GM19438 (cell line): ENCODE measurements at regions not wholly inside any gene's neighbourhood (a gene's known extent, or its start where the extent isn't known, plus 50 kb on each side); places are given as distances from the start of the nearest gene placed in this dataset.
"Not testable (repeated sequence)": the region's sequence is repeated elsewhere in the genome, so short reads cannot be mapped to it uniquely, and the experiment has no call there.

Experiments used
- ATAC-seq: cut with Tn5 transposase; IDR thresholded peaks from one replicate; pipeline ENCODE4 v1.9.1; 2021; ENCODE audit warnings: low read depth; ENCODE audit not compliant: unreplicated experiment

DNA sequence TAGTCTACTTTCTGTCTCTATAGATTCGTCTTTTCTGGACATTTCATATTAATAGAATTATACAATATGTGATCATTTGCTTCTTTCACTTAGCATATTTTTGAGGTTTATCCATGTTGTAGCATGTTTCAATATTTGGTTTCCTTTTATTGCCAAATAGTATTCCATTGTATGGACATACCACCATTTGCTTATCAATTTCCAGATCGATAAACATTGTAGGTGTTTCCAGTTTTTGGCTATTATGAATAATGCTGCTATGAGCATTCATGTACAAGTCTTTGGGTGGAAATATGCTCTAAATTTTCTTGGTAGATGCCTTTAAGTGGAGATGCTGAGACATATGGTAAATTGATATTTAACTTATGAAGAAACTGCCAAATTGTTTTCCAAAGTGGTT is 114.1 kb downstream of the RND3 start:
- ATAC-seq: no peak

DNA sequence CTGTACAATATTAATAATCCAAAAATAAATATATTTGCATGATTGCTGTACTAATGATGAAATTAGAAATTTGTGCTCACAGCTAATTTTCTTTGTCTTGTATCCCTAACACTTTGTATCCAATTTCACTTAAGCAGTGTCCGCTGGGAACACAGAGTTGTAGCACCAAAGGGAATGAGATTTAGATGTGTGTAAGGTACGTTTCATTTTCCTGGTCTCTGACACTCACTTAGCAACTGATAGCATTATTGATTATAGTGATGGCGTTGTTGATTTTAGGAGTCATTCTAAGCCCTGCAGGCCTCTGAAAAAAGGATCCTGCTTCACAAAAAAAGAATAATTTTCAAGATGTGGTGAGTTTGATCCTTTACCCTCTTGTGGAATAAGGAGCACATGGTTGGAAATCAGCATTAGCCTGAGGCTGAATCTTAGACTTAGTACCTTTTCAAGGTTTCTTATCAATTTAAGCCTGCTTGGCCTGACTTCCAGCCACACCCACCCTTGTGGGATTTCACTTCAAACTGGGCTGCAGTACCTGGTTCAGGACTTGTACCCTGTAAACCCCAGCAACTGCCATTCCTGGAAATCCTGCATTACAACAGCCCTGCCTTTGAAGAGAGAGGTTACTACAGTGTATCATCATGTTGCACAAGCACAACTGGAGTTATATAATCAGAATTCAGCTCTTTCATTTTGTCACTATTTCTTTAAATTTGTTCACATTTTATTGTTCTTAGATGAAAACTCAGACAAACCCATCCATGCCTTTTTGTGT is 116.2 kb downstream of the RND3 start:
- no peak for ATAC-seq

DNA sequence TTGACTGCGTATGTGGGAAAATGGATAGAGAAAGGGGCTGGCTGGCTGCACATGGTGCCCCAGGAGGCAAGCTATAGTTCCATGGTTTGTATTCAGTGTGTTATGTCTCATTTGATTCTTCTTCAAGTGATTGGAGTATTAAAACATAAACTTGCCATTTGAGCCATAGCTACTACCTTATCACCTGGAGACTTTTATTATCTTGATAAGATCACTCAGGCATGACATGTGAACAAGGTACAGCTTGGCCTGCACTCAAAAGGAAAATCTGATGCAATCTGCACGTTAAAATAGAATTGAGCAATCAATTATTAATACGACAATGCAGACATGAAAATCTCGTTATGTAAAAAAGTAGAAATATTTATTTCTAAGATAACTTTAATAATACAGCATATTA is 116.9 kb downstream of the RND3 start:
- no peak for ATAC-seq

DNA sequence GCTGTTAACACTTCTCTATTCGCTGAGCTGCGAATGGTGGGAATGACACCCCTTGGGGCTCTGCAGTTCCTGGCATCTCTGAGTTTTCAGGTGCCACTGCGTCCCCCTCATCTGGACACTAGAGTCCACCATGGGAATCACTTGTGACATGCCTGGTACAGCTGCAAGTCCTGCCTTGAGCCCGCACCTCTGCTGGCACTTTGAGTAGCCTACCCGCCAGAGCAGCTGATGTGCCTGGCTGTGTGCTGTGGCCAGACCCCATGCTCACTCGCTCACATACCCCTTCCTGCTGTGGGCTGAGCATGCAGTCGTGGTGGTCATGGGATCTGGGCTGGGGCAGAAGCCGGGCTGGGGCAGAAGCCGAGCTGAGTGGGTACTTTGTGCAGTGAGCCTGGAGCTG is 117.6 kb downstream of the RND3 start:
- ATAC-seq: no peak

DNA sequence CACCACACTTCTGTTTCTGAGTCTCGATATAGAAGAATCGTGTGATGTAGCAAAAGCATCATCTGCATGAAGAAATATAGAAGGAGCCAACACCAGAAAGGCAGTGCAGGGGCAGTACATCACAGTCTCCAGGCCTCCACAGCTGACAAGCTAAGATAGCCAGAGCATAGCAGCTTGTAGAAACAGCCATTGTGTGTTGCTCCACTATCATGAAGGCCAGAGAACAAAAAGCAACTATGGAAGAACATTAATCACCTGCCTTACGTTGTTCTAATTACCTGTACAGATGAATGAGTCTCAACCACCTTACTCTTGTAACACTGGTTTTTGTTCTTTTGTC is 129.0 kb downstream of the RND3 start:
- ATAC-seq: no peak

DNA sequence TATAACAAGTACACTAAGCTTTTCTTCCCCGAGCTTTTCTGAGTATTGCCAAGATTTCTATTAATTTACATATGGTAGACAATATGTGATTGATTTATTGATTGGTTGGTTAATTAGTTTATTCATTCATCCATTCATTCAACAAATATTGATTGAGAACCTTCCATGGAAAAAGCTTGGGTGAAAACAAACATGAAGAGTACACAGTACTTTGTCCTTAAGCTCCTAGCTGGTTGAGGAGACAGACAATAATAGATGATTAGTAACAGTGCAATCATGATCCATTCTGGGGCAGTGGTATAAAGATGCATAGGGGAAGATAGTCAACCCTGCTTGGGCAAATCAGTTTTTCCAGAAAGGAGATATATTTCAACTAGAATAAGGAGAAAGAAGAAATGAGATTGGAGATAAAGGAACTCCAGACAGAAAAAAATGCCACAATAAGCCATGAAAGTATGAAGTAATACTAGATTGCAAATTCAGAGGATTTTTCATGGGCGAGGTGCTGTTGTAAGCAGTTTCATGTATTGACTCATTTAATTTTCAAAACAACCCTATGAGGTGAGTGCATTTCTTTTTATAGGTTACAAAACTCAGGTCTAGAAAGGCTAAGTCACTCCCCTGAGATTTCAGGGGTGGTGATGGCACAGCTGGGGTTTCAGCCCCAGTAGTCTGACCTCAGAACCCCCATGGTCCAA is 129.5 kb downstream of the RND3 start:
- ATAC-seq: no peak

DNA sequence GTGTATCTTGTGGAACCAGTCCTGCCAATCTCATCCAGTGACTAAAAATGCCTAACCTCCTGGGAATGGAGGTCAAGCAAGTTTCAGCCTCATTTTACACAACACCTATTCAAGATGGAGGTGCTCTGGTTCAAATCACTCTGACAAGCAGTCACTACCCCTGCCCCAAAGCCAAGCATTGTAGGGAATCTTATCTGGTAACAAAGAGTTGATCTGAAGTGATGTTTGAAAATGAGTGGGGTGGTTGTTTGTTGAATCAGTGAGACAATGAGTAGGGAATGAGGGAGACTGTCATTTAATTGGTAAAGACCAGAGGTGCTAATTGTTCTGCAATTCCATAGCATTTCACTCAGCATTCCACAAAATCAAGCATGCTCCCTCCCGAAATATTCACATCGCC is 132.0 kb downstream of the RND3 start:
- ATAC-seq: no peak

DNA sequence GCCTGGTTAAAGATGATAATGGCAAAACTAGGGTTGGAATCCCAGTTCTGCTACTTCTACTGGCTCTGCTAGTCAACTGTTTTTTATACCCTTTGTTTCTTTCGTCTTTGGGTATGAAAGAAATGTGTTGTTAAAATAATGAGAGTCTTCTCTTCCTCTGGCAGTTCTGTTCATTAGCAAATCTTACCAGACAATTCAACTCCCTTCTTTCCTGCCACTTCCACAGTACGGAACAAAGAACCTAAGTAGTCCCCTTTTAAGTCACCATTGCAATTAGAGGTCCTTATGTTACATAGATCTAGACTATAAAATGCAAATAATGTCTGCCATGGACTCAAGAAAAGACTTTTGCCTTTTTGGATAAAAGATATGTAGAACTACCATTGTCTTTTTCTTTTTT is 134.1 kb downstream of the RND3 start:
- no peak for ATAC-seq

DNA sequence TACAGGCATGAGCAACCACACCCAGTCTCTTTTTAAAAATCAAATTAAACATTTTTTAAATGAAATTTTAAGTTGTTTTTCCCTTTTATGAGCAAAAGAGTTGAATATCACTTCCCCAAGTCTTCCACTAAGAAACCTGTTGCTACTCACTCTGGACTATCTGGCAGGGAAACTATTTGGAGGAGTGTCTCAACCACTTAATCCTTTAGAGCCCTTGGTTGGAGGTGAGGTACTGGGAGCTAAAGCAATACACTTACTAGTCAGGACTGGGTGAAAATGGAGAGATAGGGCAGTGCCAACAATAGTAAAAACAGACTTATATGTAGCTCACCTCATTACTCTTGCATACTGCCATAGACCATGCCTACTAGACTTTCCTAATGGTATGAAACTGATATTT is 135.5 kb downstream of the RND3 start:
- no peak for ATAC-seq

DNA sequence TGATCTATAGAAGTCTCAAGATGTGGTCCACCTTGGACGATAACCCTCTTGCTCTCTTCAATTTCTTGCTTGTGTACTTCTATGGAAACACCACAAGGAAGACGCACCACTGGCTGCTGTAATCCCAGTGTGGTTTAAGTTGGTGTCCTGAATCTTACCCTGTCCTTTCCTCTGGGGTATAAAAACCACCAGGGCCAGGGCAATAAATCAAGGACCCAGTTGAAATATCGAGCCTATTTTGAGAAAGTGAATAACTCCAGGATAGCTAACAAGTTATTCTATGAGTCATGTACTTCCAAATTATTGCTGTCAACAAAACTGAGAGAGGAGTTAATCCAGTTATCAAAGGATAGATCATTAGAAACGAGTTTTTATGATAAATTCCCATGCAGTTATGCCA is 137.0 kb downstream of the RND3 start:
- ATAC-seq: no peak

DNA sequence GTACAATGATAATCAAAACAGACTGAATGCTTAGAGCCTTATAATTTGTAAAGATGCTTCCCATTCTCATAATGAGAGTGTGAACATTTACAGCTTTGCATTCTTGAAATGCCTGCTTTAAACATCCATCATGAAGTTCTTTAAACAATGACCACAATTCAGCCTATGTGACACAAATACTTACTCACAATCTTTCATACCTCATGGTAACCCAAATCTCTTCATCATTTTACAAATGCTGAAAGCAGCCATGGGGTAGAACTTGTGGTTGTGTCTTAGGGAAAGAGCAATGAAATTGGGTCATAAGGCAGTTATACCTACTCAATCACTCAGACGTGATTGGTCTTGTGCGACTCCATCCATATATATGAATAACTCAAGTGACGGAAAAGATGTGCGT is 140.7 kb downstream of the RND3 start:
- no peak for ATAC-seq

DNA sequence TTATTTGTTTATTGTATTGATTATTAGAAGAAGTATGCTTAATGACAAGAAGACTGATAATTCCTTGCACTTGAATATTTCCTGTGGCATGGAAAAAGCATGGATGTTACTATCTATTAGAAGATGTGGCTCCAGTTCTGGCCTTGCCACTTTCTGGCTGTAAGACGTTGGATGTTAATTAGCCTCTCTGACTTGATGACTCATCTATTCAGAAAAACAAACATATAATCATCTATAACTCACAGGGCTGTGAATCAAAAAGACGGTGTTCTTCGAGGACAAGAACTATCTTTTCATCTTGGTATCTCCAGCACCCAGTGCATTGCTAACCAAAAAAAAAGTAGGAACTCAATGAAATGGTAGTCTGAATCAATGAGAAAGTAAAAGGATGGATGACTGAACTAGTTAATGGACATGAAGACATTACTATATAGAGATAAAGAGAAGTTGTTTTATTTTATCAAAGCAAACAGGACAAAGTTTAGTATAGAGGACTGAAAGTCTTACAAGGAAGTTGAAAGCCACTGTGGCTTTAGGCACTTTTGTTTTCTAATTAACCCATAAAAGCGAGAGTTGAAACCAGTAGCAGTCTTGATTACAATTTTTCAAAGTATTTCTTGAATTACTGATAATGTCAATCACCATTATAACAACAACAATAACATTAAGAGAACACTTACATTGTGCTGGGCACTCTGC is 145.3 kb downstream of the RND3 start:
- ATAC-seq: no peak

DNA sequence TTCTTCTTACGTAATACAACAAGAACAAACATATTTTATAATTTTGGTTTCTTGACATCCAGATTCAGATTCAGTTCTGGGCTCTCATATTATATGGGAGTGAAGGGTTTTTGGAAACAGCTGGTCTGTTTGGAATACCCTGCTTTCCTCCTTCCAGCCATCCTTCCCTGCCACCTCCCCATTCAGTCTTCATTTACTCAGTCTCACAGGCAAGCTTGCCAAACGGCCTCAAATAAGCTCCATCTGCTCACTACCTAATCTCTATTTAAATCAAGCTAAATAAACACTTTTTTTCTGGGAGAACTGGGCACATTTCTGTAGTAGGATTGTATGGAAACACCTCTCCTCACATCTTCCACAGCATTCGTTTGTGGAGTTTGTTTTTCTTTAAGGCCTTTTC is 147.5 kb downstream of the RND3 start:
- ATAC-seq: no peak

DNA sequence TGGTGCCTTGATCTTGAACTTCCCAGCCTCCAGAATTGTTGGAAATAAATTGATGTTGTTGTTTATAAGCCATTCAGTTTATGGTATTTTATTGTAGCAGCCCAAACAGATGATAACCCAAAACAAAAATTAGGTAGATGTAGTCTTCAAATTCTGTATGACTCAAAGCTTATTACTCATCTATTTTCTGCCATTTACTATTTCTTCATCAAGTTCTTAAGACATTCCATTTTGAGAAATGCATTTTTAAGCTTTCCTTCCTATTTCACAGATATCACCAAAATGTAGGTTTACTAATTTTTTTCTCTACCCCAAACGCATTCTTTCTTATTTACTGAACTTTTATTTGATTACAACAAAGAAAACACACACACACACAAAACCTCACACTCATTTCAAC is 148.2 kb downstream of the RND3 start:
- ATAC-seq: no peak

DNA sequence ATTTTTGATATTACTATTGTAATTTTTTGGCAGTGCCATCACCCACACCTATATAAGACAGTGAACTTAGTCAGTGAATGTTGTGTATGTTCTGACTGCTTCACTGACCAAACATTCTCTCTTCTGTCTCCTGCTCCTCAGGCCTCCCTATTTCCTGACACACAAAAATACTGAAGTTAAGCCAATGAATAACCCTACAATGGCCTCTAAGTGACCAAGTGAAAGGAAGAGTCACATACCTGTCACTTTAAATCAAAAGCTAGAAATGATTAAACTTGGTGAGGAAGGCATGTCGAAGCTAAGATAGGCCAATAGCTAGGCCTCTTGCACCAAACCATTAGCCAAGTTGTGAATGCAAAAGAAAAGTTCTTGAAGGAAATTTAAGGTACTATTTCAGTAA is 151.9 kb downstream of the RND3 start:
- no peak for ATAC-seq

DNA sequence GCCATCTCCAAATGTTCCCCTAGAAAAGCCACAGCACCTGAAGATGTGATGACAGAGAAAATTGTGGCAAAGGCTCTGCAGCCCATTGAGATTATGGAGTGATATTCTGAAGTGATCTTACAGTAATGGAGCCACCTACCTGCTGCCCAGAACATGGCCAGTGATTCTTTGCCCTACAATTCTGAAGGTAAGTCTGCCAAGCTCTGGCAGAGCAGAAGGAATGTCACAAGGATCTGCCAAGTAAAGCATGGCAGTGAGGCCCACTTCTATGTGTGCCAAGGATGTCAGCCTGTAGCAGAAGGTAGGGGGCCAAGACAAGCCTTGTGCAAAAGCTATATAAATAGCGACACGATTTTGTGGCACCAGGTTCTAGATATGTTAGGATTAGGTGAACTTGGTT is 155.1 kb downstream of the RND3 start:
- ATAC-seq: no peak

DNA sequence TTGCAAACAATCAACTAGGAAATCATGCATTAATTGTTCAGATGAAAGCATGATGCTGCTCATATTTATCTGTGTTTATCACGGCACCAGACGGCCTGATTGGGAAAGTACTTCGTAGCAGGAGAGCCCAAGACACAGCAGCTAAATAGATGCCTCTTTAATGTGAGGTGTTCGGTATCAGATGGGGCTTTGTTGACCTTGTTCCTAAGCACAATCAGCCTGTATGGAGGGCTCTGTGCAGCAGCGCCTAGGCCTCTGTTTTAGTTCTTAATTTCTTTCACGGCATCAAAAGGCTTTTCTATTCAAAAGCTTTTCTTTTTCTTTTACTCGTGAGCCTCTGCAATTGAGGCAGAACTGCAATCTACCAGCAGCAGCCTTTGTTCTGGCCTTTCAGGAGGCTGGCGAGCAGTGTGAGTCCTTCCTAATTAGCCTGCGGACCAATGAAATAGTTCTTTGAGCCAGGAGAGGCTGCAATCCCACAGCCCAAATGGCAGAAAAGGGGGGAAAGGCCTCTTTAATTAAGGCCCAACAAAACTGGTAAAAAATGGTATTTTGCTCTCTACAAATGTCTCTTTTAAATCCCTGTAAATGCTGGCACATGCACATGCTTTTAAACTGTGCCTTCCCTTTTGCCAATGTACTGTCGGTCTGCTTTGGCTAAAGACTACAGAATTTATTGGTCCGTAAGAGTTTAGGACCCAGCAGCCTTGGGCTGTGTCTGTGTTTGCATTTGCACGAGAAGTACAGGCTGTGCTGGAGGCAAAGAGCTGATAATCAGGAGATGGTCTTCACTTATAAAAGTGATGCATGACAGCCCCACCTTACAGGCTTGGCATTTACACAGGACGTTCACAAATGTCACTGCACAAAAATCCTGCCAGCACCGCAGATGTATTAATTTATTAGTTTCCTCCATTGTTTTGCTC is 159.6 kb downstream of the RND3 start:
- ATAC-seq: no peak

DNA sequence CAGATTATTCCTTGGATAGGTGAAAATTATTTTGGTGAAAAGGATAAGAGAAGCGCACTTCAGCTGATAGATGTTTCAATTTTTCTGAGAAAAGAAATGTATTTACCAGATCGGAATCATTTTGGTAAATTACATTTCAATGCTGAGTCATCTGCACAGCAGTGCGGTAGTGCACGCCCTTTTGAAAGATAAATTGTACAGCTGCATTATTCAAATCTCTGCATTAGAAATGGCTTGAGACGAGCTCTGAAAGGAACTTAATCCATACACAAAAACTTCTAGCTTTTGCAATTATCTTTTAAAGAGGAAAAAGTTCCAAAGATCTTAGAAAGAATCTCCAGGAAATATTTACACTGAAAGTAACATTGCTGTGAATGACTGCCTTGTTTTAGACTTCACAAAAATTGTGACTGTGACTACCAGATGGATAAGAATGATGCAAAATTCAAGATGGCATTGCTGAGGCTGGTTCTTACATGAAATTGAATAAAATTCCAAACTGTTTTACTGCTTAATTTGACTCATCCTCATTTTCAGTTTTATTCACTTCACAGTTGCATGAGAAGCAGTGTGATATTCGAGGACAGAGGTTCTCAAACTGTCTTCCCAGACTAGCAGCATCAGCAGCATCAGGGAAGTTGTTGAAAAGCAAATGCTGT is 161.7 kb downstream of the RND3 start:
- ATAC-seq: no peak

DNA sequence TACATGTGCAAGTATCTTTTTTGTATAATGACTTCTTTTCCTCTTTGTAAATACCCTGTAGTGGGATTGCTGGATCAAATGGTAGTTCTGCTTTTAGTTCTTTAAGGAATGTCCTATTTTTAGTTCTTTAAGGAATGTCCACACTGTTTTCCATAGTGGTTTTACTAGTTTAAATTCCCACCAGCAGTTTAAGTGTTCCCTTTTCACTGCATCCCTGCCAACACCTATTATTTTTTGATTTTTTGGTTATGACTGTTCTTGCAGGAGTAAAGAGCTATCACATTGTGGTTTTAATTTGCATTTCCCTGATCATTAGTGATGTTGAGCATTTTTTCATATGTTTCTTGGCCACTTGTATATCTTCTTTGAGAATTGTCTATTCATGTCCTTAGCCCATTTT is 164.4 kb downstream of the RND3 start:
- ATAC-seq: not testable (repeated sequence)

DNA sequence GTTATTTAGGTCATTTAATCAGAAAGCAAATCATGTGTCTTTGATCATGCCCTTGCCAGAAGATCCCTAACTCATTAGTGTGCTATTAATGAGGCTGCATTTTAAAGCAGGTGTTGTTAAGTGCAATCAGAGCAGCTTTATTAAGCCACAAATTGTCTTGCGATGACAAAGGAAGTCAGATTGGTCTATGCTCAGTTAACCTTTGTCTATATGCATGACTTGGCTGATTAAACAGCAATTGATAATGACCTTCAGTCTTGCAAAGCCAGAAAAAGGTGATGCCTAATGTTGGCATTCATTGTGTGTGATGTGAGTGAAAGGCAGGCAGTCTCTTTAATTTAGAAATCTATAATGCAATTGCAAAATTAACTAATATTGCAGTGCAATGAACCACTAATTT is 166.9 kb downstream of the RND3 start:
- no peak for ATAC-seq
